Uterus (tissue), 3 donors: ENCODE measurements at regions not wholly inside any gene's neighbourhood (a gene's known extent, or its start where the extent isn't known, plus 50 kb on each side); places are given as distances from the start of the nearest gene placed in this dataset.

Source experiments
- DNase-seq, 2 donors: peaks; one replicate each; pipeline ENCODE4 v3.0.0-alpha.2; 2019 to 2020
- H3K27ac ChIP-seq, 2 donors: fragments of 200-600 bp; sonication (generic); 1 replicate in 1 of 2; 2 replicates in 1 of 2; pipeline ENCODE4 v1.5.1; 2016 to 2018
- H3K27me3 ChIP-seq, 2 donors: fragments of 200-600 bp; sonication (generic); one replicate each; pipeline ENCODE4 v1.5.1; 2018 to 2019; ENCODE audit warnings: control low read depth in 1 of 2
- H3K36me3 ChIP-seq, 2 donors: fragments of 200-600 bp; sonication (generic); one replicate each; pipeline ENCODE4 v1.5.1; 2019; ENCODE audit warnings: control low read depth in 1 of 2
- H3K4me1 ChIP-seq, 2 donors: fragments of 200-600 bp; sonication (generic); one replicate each; pipeline ENCODE4 v1.5.1; 2018 to 2019; ENCODE audit warnings: control low read depth in 1 of 2
- H3K4me3 ChIP-seq, 2 donors: fragments of 200-600 bp; sonication (generic); 1 replicate in 1 of 2; 2 replicates in 1 of 2; pipeline ENCODE4 v1.5.1; 2018 to 2019; ENCODE audit warnings: mild to moderate bottlenecking in 1 of 2
- H3K9me3 ChIP-seq, 2 donors: fragments of 200-600 bp; sonication (generic); one replicate each; pipeline ENCODE4 v1.5.1; 2019; ENCODE audit warnings: control low read depth in 1 of 2
- POLR2A ChIP-seq, 2 donors: fragments of 450-650 bp; IDR thresholded peaks; one replicate each; pipeline ENCODE4 v1.6.1; 2016; ENCODE audit warnings: antibody characterized with exemption in 2 of 2, mild to moderate bottlenecking in 1 of 2, moderate library complexity in 1 of 2
- intact Hi-C: fragments of 100-400 bp; cut with DNase I; formaldehyde crosslinking; loops from one replicate; pipeline ENCODE4 v1.15.1; 2023; ENCODE audit warnings: low total_unique reads
- TF ChIP-seq, protein P1 (sequence below), 4 experiments: fragments of 200-600 bp in 2 of 4; fragments of 450-650 bp in 2 of 4; sonication (generic) in 2 of 4; IDR thresholded peaks; one replicate each; pipeline ENCODE4 v1.5.1; 2016 to 2019; ENCODE audit warnings: antibody characterized with exemption in 4 of 4, mild to moderate bottlenecking in 2 of 4, moderate library complexity in 1 of 4
- donor health status: DM: yes; HTN: yes; CAD: no.

DNA sequence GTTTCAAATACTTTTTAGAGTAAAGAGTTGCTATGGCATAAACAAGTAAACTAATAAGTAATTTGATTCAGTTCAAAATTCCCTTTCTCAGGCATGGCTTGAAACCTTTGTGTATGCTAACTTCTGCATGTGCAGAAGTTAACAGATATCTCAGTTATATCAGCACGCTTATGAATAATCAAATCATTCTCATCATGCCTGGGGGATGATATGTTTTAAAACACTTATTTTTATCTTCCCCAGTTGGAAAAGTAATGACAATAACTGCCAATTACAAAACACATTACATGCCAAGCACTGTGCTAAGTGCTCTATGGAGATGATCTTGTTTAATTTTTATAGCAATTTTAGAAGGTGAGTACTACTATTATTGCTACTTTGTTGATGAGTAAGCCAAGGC lies 146.4 kb downstream of the YIPF5 start:
- Histone ChIP-seq H3K27me3 (no peaks in the 10 kb centered on the region), H3K36me3 (no peaks in the 10 kb centered on the region), H3K4me1 (no peaks in the 10 kb centered on the region), H3K9me3 (no peaks in the 10 kb centered on the region), H3K4me3 (no peak overlapping the region), H3K27ac (no peak overlapping the region)
- intact Hi-C loops, result no loop called here
- no peak for TF ChIP-seq POLR2A (IDR thresholded peaks at IDR 0.05)
- TF ChIP-seq, protein P1, sequence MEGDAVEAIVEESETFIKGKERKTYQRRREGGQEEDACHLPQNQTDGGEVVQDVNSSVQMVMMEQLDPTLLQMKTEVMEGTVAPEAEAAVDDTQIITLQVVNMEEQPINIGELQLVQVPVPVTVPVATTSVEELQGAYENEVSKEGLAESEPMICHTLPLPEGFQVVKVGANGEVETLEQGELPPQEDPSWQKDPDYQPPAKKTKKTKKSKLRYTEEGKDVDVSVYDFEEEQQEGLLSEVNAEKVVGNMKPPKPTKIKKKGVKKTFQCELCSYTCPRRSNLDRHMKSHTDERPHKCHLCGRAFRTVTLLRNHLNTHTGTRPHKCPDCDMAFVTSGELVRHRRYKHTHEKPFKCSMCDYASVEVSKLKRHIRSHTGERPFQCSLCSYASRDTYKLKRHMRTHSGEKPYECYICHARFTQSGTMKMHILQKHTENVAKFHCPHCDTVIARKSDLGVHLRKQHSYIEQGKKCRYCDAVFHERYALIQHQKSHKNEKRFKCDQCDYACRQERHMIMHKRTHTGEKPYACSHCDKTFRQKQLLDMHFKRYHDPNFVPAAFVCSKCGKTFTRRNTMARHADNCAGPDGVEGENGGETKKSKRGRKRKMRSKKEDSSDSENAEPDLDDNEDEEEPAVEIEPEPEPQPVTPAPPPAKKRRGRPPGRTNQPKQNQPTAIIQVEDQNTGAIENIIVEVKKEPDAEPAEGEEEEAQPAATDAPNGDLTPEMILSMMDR (IDR thresholded peaks at IDR 0.05), result no peak
- DNase-seq, result no peak

DNA sequence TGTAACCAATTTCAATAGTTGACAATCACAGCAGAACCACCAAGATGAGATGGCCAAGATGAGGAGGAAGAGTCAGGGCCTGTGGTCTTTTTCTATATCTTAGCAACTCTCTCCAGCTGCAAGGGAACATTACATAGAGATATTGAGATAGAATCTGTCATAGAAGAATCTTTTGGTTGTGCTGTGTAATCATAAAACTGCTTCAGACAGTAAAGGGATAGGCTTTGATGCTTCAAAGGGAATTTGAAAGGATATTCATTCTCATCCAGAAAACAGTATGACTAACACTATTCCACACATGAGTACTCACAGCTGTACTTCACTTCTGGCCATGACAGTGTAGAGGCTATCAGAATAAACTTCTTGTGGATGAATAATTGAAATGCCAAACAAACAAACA lies 145.9 kb downstream of the YIPF5 start:
- H3K27ac ChIP-seq, result no peak overlapping the region
- no peak overlapping the region for H3K4me3 ChIP-seq
- no peaks in the 10 kb centered on the region for H3K4me1 ChIP-seq
- DNase-seq, result no peak
- no peaks in the 10 kb centered on the region for H3K27me3 ChIP-seq
- no peak for TF ChIP-seq POLR2A (IDR thresholded peaks at IDR 0.05)
- no peaks in the 10 kb centered on the region for H3K9me3 ChIP-seq
- intact Hi-C loops, result no loop called here
- no peaks in the 10 kb centered on the region for H3K36me3 ChIP-seq

DNA sequence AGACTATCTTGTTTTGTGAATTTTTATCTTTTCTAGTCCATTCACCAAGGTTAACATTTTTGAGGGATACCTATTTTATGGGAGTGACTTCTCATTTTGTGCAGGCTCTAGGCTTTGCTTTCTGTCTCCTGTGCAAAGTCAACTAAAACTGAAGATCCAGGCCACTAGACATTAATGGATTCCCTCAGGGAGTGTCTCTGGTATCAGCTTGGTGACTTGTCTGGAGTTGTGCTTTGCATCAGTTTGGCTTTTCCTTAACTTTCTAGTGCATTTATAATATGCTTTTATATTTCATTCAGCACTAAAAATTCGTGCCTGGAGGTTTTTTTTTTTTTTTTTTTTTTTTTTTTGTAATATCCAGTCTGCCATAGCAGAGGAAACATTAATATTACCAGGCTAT lies 144.2 kb downstream of the YIPF5 start:
- no peaks in the 10 kb centered on the region for H3K4me1 ChIP-seq
- DNase-seq, result no peak

DNA sequence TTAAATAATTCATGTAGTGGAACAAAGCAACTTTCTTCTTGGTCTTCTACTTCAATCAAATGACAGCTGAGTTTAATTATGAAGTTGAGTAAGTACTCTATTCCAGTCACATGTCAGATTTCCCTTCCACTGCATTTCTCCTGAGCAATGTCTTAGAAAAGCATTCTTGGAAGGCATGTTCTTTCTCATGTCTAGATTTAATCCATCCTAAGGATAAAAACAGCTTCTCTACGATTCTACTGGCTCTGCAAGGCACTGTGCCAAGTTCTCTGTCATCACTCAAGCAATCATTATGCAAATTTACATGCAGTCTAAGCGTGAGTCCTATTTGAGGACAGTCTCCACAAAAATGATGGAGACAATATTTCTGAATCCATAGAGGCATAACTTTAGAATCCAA lies 142.4 kb downstream of the YIPF5 start:
- intact Hi-C loops, result no loop called here
- DNase-seq, result peak; percentile 23 to 26
- peak overlapping the region; percentile 60 to 71 for H3K27ac ChIP-seq
- no peak overlapping the region for H3K4me3 ChIP-seq
- H3K36me3 ChIP-seq, result no peaks in the 10 kb centered on the region
- no peaks in the 10 kb centered on the region for H3K27me3 ChIP-seq
- TF ChIP-seq POLR2A (IDR thresholded peaks at IDR 0.05), result no peak
- TF ChIP-seq, protein P1 (IDR thresholded peaks at IDR 0.05), result no peak
- H3K9me3 ChIP-seq, result no peaks in the 10 kb centered on the region
- H3K4me1 ChIP-seq, result no peaks in the 10 kb centered on the region

More for the DNA sequence above, 144.2 kb downstream of the YIPF5 start:
- H3K9me3 ChIP-seq, result no peaks in the 10 kb centered on the region
- no peaks in the 10 kb centered on the region for H3K36me3 ChIP-seq
- H3K27ac ChIP-seq, result peak overlapping the region in 1 of 2 donors; percentile 30
- no peak overlapping the region for H3K4me3 ChIP-seq
- no peak for TF ChIP-seq POLR2A (IDR thresholded peaks at IDR 0.05)
- TF ChIP-seq, protein P1 (IDR thresholded peaks at IDR 0.05), result no peak
- intact Hi-C loops, result no loop called here
- no peaks in the 10 kb centered on the region for H3K27me3 ChIP-seq

DNA sequence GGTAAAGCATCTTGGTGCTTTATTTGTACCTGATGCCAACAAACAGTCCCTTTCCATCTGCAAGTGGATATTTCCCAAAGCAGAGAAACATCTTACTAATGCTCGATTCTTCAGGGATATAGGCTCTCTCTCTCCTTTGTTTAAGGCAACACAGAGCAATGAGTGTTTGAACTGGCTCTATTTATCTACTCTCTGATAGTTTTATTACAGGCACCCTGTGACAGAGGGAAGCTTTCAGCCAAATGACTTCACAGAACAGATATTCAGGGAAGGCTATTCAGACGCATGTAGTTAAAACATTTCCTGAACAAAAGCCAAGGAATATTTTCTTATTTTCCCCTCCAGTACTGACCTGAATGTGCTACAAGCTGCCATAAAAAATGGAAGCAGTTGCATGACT lies 141.8 kb downstream of the YIPF5 start:
- no peaks in the 10 kb centered on the region for H3K9me3 ChIP-seq
- H3K27me3 ChIP-seq, result no peaks in the 10 kb centered on the region
- H3K36me3 ChIP-seq, result no peaks in the 10 kb centered on the region
- H3K4me3 ChIP-seq, result no peak overlapping the region
- no peaks in the 10 kb centered on the region for H3K4me1 ChIP-seq
- H3K27ac ChIP-seq, result peak overlapping the region; percentile 60 to 71
- no peak for DNase-seq
- intact Hi-C loops, result no loop called here
- TF ChIP-seq, protein P1 (IDR thresholded peaks at IDR 0.05), result no peak
- no peak for TF ChIP-seq POLR2A (IDR thresholded peaks at IDR 0.05)

DNA sequence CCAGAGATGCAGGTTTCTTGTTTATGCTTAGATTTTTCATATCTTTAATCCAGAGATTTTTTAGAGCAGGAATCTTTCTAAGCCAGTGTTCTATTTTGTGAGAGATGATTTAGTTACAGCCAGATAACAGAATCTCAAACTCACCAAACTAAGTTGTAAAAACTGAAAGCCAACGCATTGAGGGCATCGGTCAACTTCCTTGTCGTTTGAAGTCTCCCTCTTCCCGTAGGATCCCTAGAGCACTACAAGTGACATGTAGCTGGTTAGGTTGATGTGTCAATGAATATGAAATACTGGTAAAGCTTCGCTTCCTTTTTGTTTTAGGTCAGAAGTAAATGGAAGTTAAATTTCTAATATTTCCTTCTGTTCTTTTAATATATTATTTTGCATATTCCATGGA lies 139.6 kb downstream of the YIPF5 start:
- H3K9me3 ChIP-seq, result no peaks in the 10 kb centered on the region
- peak overlapping the region in 1 of 2 donors; percentile 7 for H3K27ac ChIP-seq
- DNase-seq, result no peak
- no peak for TF ChIP-seq POLR2A (IDR thresholded peaks at IDR 0.05)
- TF ChIP-seq, protein P1 (IDR thresholded peaks at IDR 0.05), result no peak
- no peak overlapping the region for H3K4me3 ChIP-seq
- H3K36me3 ChIP-seq, result no peaks in the 10 kb centered on the region
- no peaks in the 10 kb centered on the region for H3K4me1 ChIP-seq
- H3K27me3 ChIP-seq, result no peaks in the 10 kb centered on the region
- intact Hi-C loops, result no loop called here
